ENCODE measurements at regions not wholly inside any gene's neighbourhood (a gene's known extent, or its start where the extent isn't known, plus 50 kb on each side); places are given as distances from the start of the nearest gene placed in this dataset.

DNA sequence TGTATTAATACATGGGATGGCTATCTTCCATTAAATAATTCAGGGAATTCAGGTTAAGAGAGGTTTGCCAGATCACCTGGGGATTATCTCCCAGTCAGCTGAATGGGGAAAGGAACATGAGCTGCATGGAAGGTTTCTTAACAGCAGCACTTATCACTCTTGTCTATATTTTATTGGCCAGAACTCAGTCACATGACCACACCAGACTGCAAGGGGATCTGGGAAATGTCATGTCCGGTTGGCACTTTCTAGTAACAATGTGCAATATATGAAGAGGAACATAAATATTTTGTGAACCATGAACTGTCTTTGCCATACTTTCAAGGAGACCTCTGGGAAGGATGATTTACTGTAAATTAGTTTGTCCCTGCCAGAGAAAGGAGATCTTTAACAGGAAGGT, 599.1 kb downstream of the SLC4A3 start:
- Histone ChIP-seq H3K27me3 (ENCODE audit: control insufficient read depth, insufficient read depth, low read length) (no peaks in the 10 kb centered on the region), H3K4me1 (ENCODE audit: control insufficient read depth, insufficient read depth, low read length) (peaks cover 3% of the 10 kb centered on the region), H3K36me3 (ENCODE audit: control insufficient read depth, insufficient read depth, low read length) (no peaks in the 10 kb centered on the region), H3K27ac (ENCODE audit: low read length) (no peak overlapping the region), H3K4me3 (ENCODE audit: low read length) (no peak overlapping the region), H3K9me3 (replicated peaks; ENCODE audit: control insufficient read depth, low read depth, low read length) (no peaks in the 10 kb centered on the region)
- DNase-seq, result no peak
- no CpG with 5 or more reads among the region's 1 CpG for WGBS (ENCODE audit: insufficient coverage)

DNA sequence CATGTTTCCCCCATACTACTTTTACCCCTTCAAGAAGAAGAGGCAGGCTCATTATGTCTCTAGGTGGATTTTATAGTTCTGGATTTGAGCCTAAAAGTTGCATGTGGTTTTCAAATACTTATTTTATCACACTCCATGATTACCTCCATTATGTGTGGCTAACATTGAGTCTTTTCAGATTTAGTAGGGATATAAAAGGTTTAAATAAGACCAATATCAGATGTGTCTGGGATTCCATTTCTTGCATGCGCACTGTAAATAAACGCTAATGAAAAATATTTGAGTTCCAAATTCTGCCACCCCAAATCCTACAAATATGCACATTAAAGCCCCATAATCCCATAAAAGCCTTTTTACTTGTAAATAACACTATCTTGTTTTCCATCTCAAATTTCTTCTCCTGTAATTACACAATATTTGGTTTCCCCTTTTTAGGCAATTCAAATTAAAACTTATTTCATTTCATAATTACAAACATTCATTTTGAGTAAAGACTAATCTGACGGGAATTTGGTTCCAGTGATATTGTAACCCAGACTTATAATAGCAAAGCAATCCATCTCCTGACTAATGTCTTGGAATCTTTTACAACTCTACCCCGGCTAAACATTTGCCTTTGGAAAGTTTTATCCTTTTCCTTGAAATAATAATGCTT, 600.0 kb downstream of the SLC4A3 start:
- no peaks in the 10 kb centered on the region for H3K27me3 ChIP-seq (ENCODE audit: control insufficient read depth, insufficient read depth, low read length)
- H3K4me3 ChIP-seq (ENCODE audit: low read length), result no peak overlapping the region
- no peaks in the 10 kb centered on the region for H3K9me3 ChIP-seq (replicated peaks; ENCODE audit: control insufficient read depth, low read depth, low read length)
- no peak for DNase-seq
- no peaks in the 10 kb centered on the region for H3K36me3 ChIP-seq (ENCODE audit: control insufficient read depth, insufficient read depth, low read length)
- no CpG with 5 or more reads among the region's 4 CpGs for WGBS (ENCODE audit: insufficient coverage)
- no peak overlapping the region for H3K27ac ChIP-seq (ENCODE audit: low read length)
- peaks cover 3% of the 10 kb centered on the region for H3K4me1 ChIP-seq (ENCODE audit: control insufficient read depth, insufficient read depth, low read length)

DNA sequence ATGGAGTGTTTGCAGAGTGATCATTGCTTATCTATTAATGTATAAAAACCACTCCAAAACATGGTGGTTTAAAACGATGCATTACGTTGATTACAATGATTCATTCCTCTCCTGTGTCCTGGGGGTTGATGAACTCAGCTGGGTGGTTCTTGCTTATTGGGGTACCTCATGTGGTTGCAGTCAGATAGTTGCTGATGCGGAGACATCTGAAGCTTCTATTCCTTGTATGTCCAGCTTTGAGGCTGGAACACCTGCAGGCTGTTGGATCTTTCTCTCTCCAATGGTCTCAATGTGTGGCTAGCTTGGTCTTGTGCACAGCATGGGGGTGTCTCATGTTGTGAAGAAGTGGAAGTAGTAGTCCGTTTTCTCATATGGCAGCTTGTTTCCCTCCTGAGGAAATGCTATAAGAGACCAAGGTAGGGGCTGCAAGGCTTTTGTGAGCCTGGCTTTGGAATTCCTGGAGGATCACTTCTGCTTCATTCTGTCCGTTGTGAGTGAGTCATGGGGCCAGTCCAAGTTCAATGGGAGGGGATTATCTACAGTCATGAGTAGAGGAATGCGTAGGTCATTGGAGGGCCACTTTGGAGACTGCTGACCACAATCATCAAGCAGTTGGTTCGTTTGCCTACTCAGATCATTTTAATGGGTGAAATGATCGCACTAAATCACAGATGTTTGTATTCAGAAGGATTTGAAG, 601.0 kb downstream of the SLC4A3 start:
- Histone ChIP-seq H3K27ac (ENCODE audit: low read length) (no peak overlapping the region), H3K27me3 (ENCODE audit: control insufficient read depth, insufficient read depth, low read length) (no peaks in the 10 kb centered on the region), H3K4me1 (ENCODE audit: control insufficient read depth, insufficient read depth, low read length) (peaks cover 3% of the 10 kb centered on the region), H3K36me3 (ENCODE audit: control insufficient read depth, insufficient read depth, low read length) (no peaks in the 10 kb centered on the region), H3K9me3 (replicated peaks; ENCODE audit: control insufficient read depth, low read depth, low read length) (no peaks in the 10 kb centered on the region), H3K4me3 (ENCODE audit: low read length) (no peak overlapping the region)
- 79% methylated on average over 4 of the region's 8 CpGs for whole genome bisulfite sequencing (ENCODE audit: insufficient coverage)
- DNase-seq, result peak; percentile 42

DNA sequence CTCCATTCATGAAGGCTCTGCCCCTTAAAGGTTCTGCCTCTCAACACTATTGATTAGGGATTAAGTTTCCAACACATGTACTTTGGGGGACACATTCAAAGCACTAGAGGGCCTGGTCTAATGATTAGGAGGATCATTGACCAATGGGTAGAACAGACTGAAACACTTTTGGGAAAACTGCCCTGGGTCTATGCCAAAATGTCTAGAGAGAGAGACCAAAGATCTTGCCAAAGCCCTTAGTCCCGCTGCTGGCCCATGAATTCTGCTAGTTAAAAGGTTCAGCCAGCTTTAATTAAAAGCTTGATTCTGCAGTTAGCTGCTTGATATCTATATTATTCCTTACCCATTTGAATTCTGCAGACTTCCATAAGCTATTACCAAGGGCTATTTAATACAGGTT, 613.2 kb downstream of the SLC4A3 start:
- no peak for DNase-seq
- no CpG with 5 or more reads among the region's 1 CpG for WGBS (ENCODE audit: insufficient coverage)
- no peaks in the 10 kb centered on the region for H3K27me3 ChIP-seq (ENCODE audit: control insufficient read depth, insufficient read depth, low read length)

DNA sequence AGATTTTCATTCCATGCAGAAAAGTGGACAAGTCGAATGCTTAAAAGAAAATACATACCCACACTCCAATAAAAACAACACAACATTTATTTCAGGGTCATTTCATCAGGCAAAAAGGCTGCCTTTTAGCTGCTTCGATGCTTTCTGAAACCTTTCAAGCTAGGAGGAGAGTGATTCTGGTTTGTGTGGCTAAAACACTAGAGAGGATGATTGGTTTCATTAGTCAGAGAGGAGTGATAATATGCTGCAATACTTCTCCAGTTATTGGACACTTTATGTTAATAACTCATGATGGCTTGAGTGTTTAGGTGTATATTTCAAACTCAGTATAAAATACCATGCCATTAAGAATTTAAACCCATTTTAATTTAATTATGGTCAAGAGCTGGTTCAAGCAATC, 614.0 kb downstream of the SLC4A3 start:
- no peaks in the 10 kb centered on the region for H3K27me3 ChIP-seq (ENCODE audit: control insufficient read depth, insufficient read depth, low read length)
- DNase-seq, result no peak
- H3K27ac ChIP-seq (ENCODE audit: low read length), result no peak overlapping the region
- H3K9me3 ChIP-seq (replicated peaks; ENCODE audit: control insufficient read depth, low read depth, low read length), result peaks cover 4% of the 10 kb centered on the region
- H3K4me3 ChIP-seq (ENCODE audit: low read length), result no peak overlapping the region
- no CpG with 5 or more reads among the region's 2 CpGs for WGBS (ENCODE audit: insufficient coverage)
- H3K4me1 ChIP-seq (ENCODE audit: control insufficient read depth, insufficient read depth, low read length), result no peaks in the 10 kb centered on the region
- no peaks in the 10 kb centered on the region for H3K36me3 ChIP-seq (ENCODE audit: control insufficient read depth, insufficient read depth, low read length)

More for the DNA sequence above, 613.2 kb downstream of the SLC4A3 start:
- Histone ChIP-seq H3K36me3 (ENCODE audit: control insufficient read depth, insufficient read depth, low read length) (no peaks in the 10 kb centered on the region), H3K27ac (ENCODE audit: low read length) (no peak overlapping the region), H3K9me3 (replicated peaks; ENCODE audit: control insufficient read depth, low read depth, low read length) (no peaks in the 10 kb centered on the region), H3K4me1 (ENCODE audit: control insufficient read depth, insufficient read depth, low read length) (no peaks in the 10 kb centered on the region), H3K4me3 (ENCODE audit: low read length) (no peak overlapping the region)

DNA sequence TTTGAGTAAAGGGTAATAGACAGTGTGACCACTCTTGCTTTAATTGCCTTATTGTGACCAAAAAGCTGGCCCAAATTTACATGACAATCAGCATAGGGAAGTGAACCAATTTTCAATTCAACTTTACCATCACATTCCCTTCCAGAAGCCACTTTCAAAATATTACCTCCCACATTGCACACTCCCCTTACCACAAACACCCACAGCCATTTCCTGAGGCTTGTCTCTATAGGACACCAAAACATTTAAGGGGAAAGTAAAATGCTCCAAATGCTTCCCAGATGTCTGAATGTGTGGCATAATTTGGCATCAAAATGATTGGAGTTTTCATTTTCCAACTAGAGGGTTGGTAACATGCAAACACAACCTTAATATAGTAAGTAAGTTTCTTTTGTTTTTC, 616.1 kb downstream of the SLC4A3 start:
- DNase-seq, result no peak
- Histone ChIP-seq H3K27me3 (ENCODE audit: control insufficient read depth, insufficient read depth, low read length) (no peaks in the 10 kb centered on the region), H3K4me1 (ENCODE audit: control insufficient read depth, insufficient read depth, low read length) (peaks cover 3% of the 10 kb centered on the region), H3K27ac (ENCODE audit: low read length) (no peak overlapping the region), H3K4me3 (ENCODE audit: low read length) (no peak overlapping the region), H3K36me3 (ENCODE audit: control insufficient read depth, insufficient read depth, low read length) (no peaks in the 10 kb centered on the region), H3K9me3 (replicated peaks; ENCODE audit: control insufficient read depth, low read depth, low read length) (peaks cover 4% of the 10 kb centered on the region)

DNA sequence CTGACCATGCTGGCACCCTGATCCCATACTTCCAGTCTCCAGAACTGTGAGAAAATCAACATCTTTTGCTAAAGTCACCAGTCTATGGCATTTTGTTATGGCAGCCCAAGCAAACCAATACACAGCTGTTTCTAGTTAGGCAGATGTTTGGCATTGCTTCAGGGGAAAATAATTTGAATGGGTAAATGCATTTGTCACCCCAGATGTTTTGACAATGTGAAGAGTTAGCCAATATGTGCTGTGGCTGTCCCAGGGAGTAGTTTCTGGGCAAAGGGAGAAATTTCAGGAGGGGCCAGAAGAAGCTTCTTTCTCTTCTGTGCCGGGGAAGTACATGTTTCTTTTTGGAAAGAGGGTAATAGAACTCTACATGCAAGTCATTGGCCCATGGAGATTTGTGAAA, 619.0 kb downstream of the SLC4A3 start:
- WGBS (ENCODE audit: insufficient coverage), result no CpG with 5 or more reads among the region's 1 CpG
- peaks cover 4% of the 10 kb centered on the region for H3K9me3 ChIP-seq (replicated peaks; ENCODE audit: control insufficient read depth, low read depth, low read length)
- H3K27me3 ChIP-seq (ENCODE audit: control insufficient read depth, insufficient read depth, low read length), result no peaks in the 10 kb centered on the region
- H3K4me1 ChIP-seq (ENCODE audit: control insufficient read depth, insufficient read depth, low read length), result peaks cover 3% of the 10 kb centered on the region
- no peak overlapping the region for H3K4me3 ChIP-seq (ENCODE audit: low read length)
- no peaks in the 10 kb centered on the region for H3K36me3 ChIP-seq (ENCODE audit: control insufficient read depth, insufficient read depth, low read length)
- H3K27ac ChIP-seq (ENCODE audit: low read length), result no peak overlapping the region
- DNase-seq, result peak; percentile 77

DNA sequence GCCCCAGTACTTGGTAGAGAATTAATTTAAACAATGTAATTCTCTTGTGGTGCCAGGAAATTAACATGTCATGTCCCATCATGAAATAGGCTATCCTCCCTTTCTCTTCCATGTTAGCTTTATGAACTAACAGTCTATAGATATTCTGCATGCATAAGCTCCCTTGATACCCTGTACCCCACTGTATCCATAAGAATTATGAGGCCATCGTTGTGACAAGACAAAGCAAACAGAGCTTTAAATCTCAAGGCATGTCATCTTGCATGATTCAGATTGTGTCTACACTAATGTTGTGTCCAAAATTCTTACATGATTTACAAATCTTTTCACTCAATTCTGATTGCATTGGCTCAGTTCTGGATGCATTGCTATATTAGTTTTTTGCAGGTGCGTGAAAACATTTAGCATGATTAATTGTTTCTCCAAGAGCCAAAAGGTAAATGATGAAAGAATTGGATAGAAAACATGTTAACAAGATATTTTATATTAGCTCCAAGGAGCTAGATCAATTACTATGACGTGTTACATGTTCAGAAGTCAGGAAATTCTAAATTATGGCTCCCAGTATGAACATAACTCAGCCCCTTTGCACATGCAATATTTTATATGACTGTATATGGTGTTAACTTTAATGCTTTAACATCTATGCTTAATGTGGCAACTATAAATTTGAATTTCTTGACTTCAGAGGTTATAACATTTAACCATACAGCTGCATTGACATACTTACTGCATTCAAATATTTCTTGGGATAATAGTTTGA, 620.3 kb downstream of the SLC4A3 start:
- no peak for DNase-seq
- Histone ChIP-seq H3K27ac (ENCODE audit: low read length) (no peak overlapping the region), H3K4me1 (ENCODE audit: control insufficient read depth, insufficient read depth, low read length) (peaks cover 3% of the 10 kb centered on the region), H3K27me3 (ENCODE audit: control insufficient read depth, insufficient read depth, low read length) (no peaks in the 10 kb centered on the region), H3K36me3 (ENCODE audit: control insufficient read depth, insufficient read depth, low read length) (no peaks in the 10 kb centered on the region), H3K4me3 (ENCODE audit: low read length) (no peak overlapping the region), H3K9me3 (replicated peaks; ENCODE audit: control insufficient read depth, low read depth, low read length) (peaks cover 4% of the 10 kb centered on the region)
- WGBS (ENCODE audit: insufficient coverage), result 50% methylated on average over 1 of the region's 3 CpGs

DNA sequence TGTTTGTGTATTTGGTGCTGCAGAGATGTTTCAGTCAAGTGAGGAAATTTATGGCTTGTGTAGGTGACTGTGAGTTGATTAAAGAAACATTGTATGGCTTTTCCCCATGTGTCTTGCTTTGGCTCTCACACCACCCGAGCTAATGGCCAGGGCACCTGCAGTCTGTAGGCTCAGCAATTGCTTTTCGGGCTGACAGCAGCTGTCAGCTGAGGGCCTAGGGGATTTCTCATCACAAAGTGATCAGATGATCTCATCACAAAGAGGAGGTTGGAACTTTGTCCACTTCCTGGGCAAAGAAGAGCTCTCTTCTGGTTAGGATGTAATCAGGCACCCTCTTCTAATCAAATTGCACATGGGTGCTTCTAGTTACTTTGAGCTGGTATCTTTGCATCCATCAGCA, 632.2 kb downstream of the SLC4A3 start:
- H3K9me3 ChIP-seq (replicated peaks; ENCODE audit: control insufficient read depth, low read depth, low read length), result no peaks in the 10 kb centered on the region
- H3K36me3 ChIP-seq (ENCODE audit: control insufficient read depth, insufficient read depth, low read length), result no peaks in the 10 kb centered on the region
- WGBS (ENCODE audit: insufficient coverage), result 0% methylated on average over 1 of the region's 2 CpGs
- H3K27me3 ChIP-seq (ENCODE audit: control insufficient read depth, insufficient read depth, low read length), result no peaks in the 10 kb centered on the region
- peaks cover 3% of the 10 kb centered on the region for H3K4me1 ChIP-seq (ENCODE audit: control insufficient read depth, insufficient read depth, low read length)
- H3K4me3 ChIP-seq (ENCODE audit: low read length), result no peak overlapping the region
- DNase-seq, result peak; percentile 46
- H3K27ac ChIP-seq (ENCODE audit: low read length), result no peak overlapping the region

DNA sequence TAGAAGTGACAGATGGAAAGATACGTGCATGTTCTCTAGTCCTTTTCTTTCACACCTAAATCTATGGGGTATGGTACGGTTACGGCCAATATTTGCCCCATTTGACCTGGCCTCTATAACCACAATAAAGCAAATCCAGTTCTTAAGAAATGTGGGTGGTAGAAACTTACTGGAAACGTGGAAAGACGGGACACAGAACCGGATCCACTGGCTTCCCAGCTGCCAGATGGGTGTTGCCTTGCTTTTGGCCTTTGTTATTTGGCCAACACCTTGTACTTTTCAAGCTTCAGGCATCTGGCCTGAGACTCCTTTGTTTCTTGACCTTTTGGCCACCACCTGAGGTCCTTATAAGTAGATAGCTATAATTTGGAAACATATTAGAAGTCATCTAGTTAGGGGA, 635.9 kb downstream of the SLC4A3 start:
- no peak for DNase-seq
- 78% methylated on average over 3 of the region's 6 CpGs for WGBS (ENCODE audit: insufficient coverage)
- H3K27me3 ChIP-seq (ENCODE audit: control insufficient read depth, insufficient read depth, low read length), result no peaks in the 10 kb centered on the region
- H3K4me1 ChIP-seq (ENCODE audit: control insufficient read depth, insufficient read depth, low read length), result peaks cover 3% of the 10 kb centered on the region
- H3K36me3 ChIP-seq (ENCODE audit: control insufficient read depth, insufficient read depth, low read length), result no peaks in the 10 kb centered on the region
- H3K9me3 ChIP-seq (replicated peaks; ENCODE audit: control insufficient read depth, low read depth, low read length), result no peaks in the 10 kb centered on the region
- no peak overlapping the region for H3K4me3 ChIP-seq (ENCODE audit: low read length)
- H3K27ac ChIP-seq (ENCODE audit: low read length), result no peak overlapping the region

Data from muscle of leg (tissue), 3 donors.